ENCODE measurements at regions not wholly inside any gene's neighbourhood (a gene's known extent, or its start where the extent isn't known, plus 50 kb on each side); places are given as distances from the start of the nearest gene placed in this dataset.

DNA sequence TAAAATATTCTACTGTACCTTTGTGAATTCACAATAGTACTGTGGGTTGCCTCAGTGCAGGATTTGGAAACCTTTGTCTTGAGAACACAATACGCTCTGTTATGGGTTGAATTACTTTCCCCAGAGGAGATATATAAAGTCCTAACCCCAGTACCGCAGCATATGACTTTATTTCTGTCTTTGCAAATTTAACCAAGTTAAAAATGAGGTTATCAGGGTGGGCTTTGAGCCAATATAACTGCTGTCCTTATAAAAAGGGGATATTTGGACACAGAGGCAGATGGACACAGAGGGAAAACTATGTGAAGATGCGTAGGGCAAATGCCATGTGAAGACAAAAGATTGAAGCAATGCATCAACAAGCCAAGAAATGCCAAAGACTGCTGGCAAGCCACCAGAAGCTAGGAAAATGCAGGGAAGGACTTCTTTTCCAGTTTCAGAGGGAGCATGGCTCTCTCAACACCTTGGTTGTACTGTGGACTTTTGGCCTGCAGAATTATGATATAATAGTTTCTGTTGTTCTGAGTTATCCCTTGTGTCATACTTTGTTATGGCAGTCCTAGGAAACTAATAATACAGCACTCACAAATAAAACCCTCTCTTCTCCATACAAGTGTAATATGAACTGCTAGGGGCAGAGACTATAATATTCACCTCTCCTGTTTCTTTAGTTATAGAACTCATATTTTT, 292.6 kb upstream of the SPTLC3 start:
- POLR2A ChIA-PET, result no interaction called here
- TF ChIP-seq SP1 (CRISPR knock-in tag; conservative IDR thresholded peaks at IDR 0.05) (no peak), GTF2I (CRISPR knock-in tag; conservative IDR thresholded peaks at IDR 0.05) (no peak), NFE2L1 (CRISPR knock-in tag; IDR thresholded peaks at IDR 0.05) (no peak), CREM (CRISPR knock-in tag; IDR thresholded peaks at IDR 0.05) (no peak)
- TF ChIP-seq, protein P1, sequence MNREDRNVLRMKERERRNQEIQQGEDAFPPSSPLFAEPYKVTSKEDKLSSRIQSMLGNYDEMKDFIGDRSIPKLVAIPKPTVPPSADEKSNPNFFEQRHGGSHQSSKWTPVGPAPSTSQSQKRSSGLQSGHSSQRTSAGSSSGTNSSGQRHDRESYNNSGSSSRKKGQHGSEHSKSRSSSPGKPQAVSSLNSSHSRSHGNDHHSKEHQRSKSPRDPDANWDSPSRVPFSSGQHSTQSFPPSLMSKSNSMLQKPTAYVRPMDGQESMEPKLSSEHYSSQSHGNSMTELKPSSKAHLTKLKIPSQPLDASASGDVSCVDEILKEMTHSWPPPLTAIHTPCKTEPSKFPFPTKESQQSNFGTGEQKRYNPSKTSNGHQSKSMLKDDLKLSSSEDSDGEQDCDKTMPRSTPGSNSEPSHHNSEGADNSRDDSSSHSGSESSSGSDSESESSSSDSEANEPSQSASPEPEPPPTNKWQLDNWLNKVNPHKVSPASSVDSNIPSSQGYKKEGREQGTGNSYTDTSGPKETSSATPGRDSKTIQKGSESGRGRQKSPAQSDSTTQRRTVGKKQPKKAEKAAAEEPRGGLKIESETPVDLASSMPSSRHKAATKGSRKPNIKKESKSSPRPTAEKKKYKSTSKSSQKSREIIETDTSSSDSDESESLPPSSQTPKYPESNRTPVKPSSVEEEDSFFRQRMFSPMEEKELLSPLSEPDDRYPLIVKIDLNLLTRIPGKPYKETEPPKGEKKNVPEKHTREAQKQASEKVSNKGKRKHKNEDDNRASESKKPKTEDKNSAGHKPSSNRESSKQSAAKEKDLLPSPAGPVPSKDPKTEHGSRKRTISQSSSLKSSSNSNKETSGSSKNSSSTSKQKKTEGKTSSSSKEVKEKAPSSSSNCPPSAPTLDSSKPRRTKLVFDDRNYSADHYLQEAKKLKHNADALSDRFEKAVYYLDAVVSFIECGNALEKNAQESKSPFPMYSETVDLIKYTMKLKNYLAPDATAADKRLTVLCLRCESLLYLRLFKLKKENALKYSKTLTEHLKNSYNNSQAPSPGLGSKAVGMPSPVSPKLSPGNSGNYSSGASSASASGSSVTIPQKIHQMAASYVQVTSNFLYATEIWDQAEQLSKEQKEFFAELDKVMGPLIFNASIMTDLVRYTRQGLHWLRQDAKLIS (CRISPR knock-in tag; IDR thresholded peaks at IDR 0.05; ENCODE audit: borderline replicate concordance), result no peak
- TF ChIP-seq, protein P2, sequence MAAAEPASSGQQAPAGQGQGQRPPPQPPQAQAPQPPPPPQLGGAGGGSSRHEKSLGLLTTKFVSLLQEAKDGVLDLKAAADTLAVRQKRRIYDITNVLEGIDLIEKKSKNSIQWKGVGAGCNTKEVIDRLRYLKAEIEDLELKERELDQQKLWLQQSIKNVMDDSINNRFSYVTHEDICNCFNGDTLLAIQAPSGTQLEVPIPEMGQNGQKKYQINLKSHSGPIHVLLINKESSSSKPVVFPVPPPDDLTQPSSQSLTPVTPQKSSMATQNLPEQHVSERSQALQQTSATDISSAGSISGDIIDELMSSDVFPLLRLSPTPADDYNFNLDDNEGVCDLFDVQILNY (CRISPR knock-in tag; IDR thresholded peaks at IDR 0.05), result no peak
- TF ChIP-seq, protein P3, sequence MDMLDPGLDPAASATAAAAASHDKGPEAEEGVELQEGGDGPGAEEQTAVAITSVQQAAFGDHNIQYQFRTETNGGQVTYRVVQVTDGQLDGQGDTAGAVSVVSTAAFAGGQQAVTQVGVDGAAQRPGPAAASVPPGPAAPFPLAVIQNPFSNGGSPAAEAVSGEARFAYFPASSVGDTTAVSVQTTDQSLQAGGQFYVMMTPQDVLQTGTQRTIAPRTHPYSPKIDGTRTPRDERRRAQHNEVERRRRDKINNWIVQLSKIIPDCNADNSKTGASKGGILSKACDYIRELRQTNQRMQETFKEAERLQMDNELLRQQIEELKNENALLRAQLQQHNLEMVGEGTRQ (CRISPR knock-in tag; IDR thresholded peaks at IDR 0.05), result no peak
- TF ChIP-seq, protein P4, sequence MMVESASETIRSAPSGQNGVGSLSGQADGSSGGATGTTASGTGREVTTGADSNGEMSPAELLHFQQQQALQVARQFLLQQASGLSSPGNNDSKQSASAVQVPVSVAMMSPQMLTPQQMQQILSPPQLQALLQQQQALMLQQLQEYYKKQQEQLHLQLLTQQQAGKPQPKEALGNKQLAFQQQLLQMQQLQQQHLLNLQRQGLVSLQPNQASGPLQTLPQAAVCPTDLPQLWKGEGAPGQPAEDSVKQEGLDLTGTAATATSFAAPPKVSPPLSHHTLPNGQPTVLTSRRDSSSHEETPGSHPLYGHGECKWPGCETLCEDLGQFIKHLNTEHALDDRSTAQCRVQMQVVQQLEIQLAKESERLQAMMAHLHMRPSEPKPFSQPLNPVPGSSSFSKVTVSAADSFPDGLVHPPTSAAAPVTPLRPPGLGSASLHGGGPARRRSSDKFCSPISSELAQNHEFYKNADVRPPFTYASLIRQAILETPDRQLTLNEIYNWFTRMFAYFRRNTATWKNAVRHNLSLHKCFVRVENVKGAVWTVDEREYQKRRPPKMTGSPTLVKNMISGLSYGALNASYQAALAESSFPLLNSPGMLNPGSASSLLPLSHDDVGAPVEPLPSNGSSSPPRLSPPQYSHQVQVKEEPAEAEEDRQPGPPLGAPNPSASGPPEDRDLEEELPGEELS (CRISPR knock-in tag; IDR thresholded peaks at IDR 0.05), result no peak
- Mint-ChIP-seq H3K27me3 (ENCODE audit: low read depth) (no peaks in the 10 kb centered on the region), H3K4me3 (no peak overlapping the region), H3K4me1 (peaks cover 19% of the 10 kb centered on the region), H3K27ac (no peak overlapping the region), H3K36me3 (peaks cover 9% of the 10 kb centered on the region), H3K9me3 (peaks cover 10% of the 10 kb centered on the region)
- DNase-seq (ENCODE audit: low spot score), result no peak
- ATAC-seq, result no peak
- CTCF ChIA-PET, result no interaction called here

DNA sequence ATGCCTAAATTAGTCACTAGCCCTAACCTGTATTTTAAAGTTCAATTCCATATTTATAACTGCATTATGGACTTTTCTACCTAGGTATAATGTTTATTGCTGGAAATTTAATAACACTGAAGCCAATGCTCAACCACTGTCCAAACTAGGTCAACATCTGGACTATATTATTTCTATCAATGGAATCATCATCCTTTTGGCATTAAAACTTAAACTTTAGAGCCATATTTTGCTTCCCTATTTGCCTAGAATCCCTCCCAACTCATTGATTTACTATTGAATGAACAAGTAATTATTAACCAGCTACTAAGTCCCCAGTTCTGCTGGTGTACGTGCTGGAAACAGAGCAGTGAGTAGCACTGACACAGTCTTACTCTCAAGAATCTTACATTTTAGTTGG, 291.7 kb upstream of the SPTLC3 start:
- Mint-ChIP-seq H3K4me1 (peaks cover 28% of the 10 kb centered on the region), H3K4me3 (no peak overlapping the region), H3K36me3 (peaks cover 9% of the 10 kb centered on the region), H3K9me3 (peaks cover 10% of the 10 kb centered on the region), H3K27ac (no peak overlapping the region), H3K27me3 (ENCODE audit: low read depth) (no peaks in the 10 kb centered on the region)
- TF ChIP-seq, protein P2 (CRISPR knock-in tag; IDR thresholded peaks at IDR 0.05), result no peak
- TF ChIP-seq SOX15 (CRISPR knock-in tag; IDR thresholded peaks at IDR 0.05) (no peak), IRF2 (CRISPR knock-in tag; IDR thresholded peaks at IDR 0.05; ENCODE audit: borderline replicate concordance, low read depth) (no peak), JUN (CRISPR knock-in tag; IDR thresholded peaks at IDR 0.05) (no peak), JAZF1 (CRISPR knock-in tag; IDR thresholded peaks at IDR 0.05) (no peak), OVOL2 (CRISPR knock-in tag; IDR thresholded peaks at IDR 0.05; ENCODE audit: borderline replicate concordance) (no peak), ZNF396 (CRISPR knock-in tag; IDR thresholded peaks at IDR 0.05; ENCODE audit: borderline replicate concordance) (no peak), GTF2I (CRISPR knock-in tag; conservative IDR thresholded peaks at IDR 0.05) (no peak)
- ChIA-PET CTCF (no interaction called here), POLR2A (no interaction called here)
- DNase-seq (ENCODE audit: low spot score), result no peak
- no peak for ATAC-seq

All from WTC11 (cell line).